ENCODE measurements at regions not wholly inside any gene's neighbourhood (a gene's known extent, or its start where the extent isn't known, plus 50 kb on each side); places are given as distances from the start of the nearest gene placed in this dataset.

DNA sequence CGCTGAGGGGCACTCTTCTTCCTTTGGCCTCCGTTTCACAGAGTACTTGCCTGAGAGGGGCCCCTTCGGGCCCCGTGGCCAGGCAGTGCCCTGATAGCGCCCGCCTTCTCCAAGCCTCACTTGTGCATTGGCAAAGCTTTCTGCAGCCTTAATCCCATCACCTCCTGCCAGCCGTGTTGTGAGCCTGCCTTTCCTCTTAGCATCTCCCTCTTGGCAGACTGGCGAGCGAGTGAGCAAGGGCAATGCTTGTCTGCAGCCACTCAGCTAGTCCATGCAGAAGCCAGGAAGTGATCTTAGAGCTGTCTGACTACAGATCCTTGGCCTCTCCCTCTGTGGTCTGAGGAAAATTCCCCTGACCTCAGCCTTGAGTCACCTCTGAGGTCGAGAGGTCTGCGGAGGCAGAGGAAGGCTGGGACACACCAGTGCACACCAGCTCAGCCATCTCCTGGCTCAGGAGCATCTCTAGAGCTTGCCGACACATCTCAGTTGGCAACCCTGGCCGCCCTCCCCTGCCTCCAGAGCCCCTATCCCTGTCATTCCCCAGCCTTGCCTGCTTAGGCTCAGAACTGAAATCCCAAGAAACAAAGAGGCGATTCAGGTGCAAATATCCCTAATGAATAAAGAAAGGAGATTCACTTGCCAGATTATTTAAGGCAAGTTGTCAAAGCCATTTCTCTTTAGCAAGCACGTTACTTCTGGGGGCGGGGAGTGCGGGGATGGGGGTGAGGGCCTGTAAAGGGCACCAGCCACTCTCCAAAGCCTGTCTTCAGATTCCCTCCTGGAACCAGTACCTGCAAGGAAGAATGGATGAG, 143.5 kb upstream of the MAMLD1 start:
- TF ChIP-seq, protein P1, sequence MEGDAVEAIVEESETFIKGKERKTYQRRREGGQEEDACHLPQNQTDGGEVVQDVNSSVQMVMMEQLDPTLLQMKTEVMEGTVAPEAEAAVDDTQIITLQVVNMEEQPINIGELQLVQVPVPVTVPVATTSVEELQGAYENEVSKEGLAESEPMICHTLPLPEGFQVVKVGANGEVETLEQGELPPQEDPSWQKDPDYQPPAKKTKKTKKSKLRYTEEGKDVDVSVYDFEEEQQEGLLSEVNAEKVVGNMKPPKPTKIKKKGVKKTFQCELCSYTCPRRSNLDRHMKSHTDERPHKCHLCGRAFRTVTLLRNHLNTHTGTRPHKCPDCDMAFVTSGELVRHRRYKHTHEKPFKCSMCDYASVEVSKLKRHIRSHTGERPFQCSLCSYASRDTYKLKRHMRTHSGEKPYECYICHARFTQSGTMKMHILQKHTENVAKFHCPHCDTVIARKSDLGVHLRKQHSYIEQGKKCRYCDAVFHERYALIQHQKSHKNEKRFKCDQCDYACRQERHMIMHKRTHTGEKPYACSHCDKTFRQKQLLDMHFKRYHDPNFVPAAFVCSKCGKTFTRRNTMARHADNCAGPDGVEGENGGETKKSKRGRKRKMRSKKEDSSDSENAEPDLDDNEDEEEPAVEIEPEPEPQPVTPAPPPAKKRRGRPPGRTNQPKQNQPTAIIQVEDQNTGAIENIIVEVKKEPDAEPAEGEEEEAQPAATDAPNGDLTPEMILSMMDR (IDR thresholded peaks at IDR 0.05): no peak
- TF ChIP-seq POLR2A (IDR thresholded peaks at IDR 0.05): no peak
